Progenitor cell of endocrine pancreas (in vitro differentiated cells): ENCODE measurements at regions not wholly inside any gene's neighbourhood (a gene's known extent, or its start where the extent isn't known, plus 50 kb on each side); places are given as distances from the start of the nearest gene placed in this dataset.

Experiments
- DNase-seq: peaks from one replicate; pipeline ENCODE4 v3.0.0; 2021; ENCODE audit warnings: low spot score; ENCODE audit not compliant: unreplicated experiment
- H3K27ac Mint-ChIP-seq: 2 replicates; pipeline ENCODE4 v1.8.0; 2021; ENCODE audit warnings: mild to moderate bottlenecking, moderate library complexity, mixed read lengths
- H3K27me3 Mint-ChIP-seq: 2 replicates; pipeline ENCODE4 v1.8.0; 2021; ENCODE audit warnings: mixed read lengths
- H3K36me3 Mint-ChIP-seq: 2 replicates; pipeline ENCODE4 v1.8.0; 2022; ENCODE audit warnings: mixed read lengths; ENCODE audit not compliant: insufficient read depth
- H3K4me1 Mint-ChIP-seq: 2 replicates; pipeline ENCODE4 v1.8.0; 2021; ENCODE audit warnings: low read depth, mixed read lengths
- H3K4me3 Mint-ChIP-seq: 2 replicates; pipeline ENCODE4 v1.8.0; 2021; ENCODE audit warnings: low read depth, mild to moderate bottlenecking, moderate library complexity, mixed read lengths
- H3K9me3 Mint-ChIP-seq: 2 replicates; pipeline ENCODE4 v1.8.0; 2021; ENCODE audit warnings: low read depth, mixed read lengths
- TF ChIP-seq, protein P1 (sequence below): fragments of 200-600 bp; sonication (generic); IDR thresholded peaks from one replicate; pipeline ENCODE4 v1.5.0; 2021; ENCODE audit warnings: antibody characterized with exemption, mild to moderate bottlenecking; ENCODE audit not compliant: unreplicated experiment

DNA sequence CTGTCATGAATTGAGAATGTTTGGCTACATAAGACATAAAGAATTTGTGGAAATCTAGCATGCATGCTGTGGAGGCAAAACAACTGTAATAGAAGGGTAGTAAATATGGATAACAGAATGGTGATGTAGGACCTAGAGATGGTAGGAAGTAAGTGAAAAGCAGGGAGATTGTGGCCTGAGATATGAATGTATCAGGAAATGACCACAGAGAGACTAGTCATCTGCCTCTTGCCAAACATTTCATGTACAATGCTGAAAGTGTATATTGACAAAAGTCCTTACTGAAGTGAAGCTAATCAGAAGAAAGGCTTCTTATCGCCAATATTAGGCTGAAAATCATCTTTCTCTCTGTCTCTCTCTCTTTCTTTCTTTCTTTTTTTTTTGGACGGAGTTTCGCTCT is 873.1 kb upstream of the CTNND2 start:
- no peaks in the 10 kb centered on the region for H3K9me3 Mint-ChIP-seq
- H3K27me3 Mint-ChIP-seq, result no peaks in the 10 kb centered on the region

DNA sequence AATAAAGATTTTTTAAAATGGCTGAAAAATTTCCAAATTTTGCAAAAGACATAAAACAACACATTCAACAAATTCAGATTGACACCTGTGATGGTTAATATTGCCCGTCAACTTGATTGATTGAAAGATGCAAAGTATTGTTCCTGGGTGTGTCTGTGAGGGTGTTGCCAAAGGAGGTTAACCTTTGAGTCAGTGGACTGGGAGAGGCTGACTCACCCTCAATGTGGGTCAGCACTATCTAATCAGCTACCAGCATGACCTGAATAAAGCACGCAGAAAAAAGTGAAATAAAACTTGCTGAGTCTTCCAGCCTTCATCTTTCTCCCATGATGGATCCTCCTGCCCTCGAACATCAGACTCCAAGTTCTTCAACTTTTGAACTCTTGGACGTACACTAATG is 868.0 kb upstream of the CTNND2 start:
- Mint-ChIP-seq H3K4me3 (no peak overlapping the region), H3K4me1 (no peaks in the 10 kb centered on the region), H3K27me3 (no peaks in the 10 kb centered on the region), H3K27ac (no peak overlapping the region), H3K9me3 (peaks cover 3% of the 10 kb centered on the region), H3K36me3 (no peaks in the 10 kb centered on the region)
- DNase-seq, result no peak
- TF ChIP-seq, protein P1, sequence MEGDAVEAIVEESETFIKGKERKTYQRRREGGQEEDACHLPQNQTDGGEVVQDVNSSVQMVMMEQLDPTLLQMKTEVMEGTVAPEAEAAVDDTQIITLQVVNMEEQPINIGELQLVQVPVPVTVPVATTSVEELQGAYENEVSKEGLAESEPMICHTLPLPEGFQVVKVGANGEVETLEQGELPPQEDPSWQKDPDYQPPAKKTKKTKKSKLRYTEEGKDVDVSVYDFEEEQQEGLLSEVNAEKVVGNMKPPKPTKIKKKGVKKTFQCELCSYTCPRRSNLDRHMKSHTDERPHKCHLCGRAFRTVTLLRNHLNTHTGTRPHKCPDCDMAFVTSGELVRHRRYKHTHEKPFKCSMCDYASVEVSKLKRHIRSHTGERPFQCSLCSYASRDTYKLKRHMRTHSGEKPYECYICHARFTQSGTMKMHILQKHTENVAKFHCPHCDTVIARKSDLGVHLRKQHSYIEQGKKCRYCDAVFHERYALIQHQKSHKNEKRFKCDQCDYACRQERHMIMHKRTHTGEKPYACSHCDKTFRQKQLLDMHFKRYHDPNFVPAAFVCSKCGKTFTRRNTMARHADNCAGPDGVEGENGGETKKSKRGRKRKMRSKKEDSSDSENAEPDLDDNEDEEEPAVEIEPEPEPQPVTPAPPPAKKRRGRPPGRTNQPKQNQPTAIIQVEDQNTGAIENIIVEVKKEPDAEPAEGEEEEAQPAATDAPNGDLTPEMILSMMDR, result no peak

More for the DNA sequence above, 873.1 kb upstream of the CTNND2 start:
- TF ChIP-seq, protein P1, result no peak
- no peak for DNase-seq
- Mint-ChIP-seq H3K4me1 (no peaks in the 10 kb centered on the region), H3K27ac (no peak overlapping the region), H3K4me3 (no peak overlapping the region), H3K36me3 (no peaks in the 10 kb centered on the region)

DNA sequence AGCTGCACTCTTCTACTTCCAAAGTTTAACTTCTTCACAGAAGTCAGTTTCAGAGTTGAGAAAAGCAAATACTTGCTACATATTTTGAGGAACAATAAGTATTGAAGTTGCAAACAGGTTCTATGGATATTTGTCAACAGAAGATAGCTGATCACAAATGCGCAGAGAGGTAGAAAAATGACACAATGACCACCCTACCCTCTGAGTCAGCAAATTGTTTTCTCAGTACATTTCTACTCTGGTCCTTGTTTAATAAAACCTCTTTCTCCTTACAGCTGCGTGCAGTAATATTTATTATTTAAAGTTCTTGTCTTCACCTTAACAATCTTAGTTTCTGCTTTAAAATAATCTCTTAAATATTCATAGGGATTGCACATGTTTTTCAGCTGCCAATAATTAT is 855.1 kb upstream of the CTNND2 start:
- TF ChIP-seq, protein P1, result no peak
- no peaks in the 10 kb centered on the region for H3K9me3 Mint-ChIP-seq
- H3K4me1 Mint-ChIP-seq, result peaks cover 15% of the 10 kb centered on the region
- H3K4me3 Mint-ChIP-seq, result no peak overlapping the region
- no peaks in the 10 kb centered on the region for H3K36me3 Mint-ChIP-seq
- DNase-seq, result no peak
- no peaks in the 10 kb centered on the region for H3K27me3 Mint-ChIP-seq
- no peak overlapping the region for H3K27ac Mint-ChIP-seq

DNA sequence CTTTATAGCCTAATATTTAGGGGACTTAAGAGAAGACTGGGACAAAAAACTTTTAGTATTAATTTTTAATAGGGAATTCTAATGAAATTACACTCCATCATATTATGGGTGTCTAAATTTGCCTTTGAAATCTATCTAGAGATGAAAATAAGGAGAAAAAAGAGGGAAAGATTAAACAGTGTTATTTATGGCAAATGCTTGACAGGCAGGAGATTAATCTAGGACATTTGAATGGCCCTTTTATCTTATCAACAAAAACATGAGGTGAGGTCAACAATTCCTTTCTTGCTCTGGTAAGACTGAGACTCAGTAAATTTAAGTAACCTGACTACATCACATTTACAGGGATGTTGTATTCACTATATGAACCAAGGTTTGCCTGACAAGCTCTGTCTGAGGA is 852.8 kb upstream of the CTNND2 start:
- H3K36me3 Mint-ChIP-seq, result no peaks in the 10 kb centered on the region
- H3K4me1 Mint-ChIP-seq, result peaks cover 18% of the 10 kb centered on the region
- no peak overlapping the region for H3K27ac Mint-ChIP-seq
- TF ChIP-seq, protein P1, result no peak
- no peak overlapping the region for H3K4me3 Mint-ChIP-seq
- H3K9me3 Mint-ChIP-seq, result no peaks in the 10 kb centered on the region
- no peak for DNase-seq
- no peaks in the 10 kb centered on the region for H3K27me3 Mint-ChIP-seq

DNA sequence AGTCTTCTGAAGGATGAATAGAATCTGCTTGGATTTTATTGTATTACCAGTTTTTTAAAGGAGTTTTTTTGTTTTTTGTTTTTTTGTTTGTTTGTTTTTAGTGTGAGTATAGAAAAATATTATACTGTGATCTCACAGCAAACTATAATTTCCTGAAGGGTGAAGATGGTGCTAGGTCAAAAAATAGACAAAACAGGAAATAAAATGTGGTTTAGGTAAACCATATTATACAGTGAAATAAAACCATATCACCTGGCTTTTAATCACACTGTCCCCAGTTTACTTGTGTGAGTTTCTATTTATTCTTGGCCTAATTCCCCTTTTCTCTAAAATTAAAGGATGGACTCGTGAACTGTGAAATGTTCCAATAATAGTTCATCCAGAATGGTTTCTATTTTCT is 841.3 kb upstream of the CTNND2 start:
- H3K36me3 Mint-ChIP-seq, result no peaks in the 10 kb centered on the region
- peaks cover 6% of the 10 kb centered on the region for H3K9me3 Mint-ChIP-seq
- H3K27me3 Mint-ChIP-seq, result peaks cover 7% of the 10 kb centered on the region
- peaks cover 5% of the 10 kb centered on the region for H3K4me1 Mint-ChIP-seq
- TF ChIP-seq, protein P1, result no peak
- H3K4me3 Mint-ChIP-seq, result no peak overlapping the region
- no peak overlapping the region for H3K27ac Mint-ChIP-seq
- no peak for DNase-seq

DNA sequence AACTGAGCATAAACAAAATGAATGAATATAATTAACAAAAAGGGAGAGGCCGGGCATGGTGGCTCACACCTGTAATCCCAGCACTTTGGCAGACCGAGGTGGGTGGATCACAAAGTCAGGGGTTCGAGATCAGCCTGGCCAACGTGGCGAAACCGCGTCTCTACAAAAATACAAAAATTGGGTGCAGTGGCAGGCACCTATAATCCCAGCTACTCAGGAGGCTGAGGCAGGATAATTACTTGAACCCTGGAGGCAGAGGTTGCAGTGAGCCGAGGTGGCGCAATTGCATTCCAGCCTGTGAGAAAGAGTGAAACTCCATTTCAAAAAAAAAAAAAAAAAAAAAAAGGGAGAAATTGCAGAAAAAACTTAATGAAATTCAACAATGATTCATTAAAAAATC is 839.3 kb upstream of the CTNND2 start:
- DNase-seq, result no peak
- H3K4me3 Mint-ChIP-seq, result no peak overlapping the region
- TF ChIP-seq, protein P1, result no peak
- no peak overlapping the region for H3K27ac Mint-ChIP-seq
- H3K4me1 Mint-ChIP-seq, result peaks cover 5% of the 10 kb centered on the region
- H3K9me3 Mint-ChIP-seq, result peaks cover 6% of the 10 kb centered on the region
- peaks cover 7% of the 10 kb centered on the region for H3K27me3 Mint-ChIP-seq
- H3K36me3 Mint-ChIP-seq, result no peaks in the 10 kb centered on the region
